Neutrophil (primary cell): ENCODE measurements at regions not wholly inside any gene's neighbourhood (a gene's known extent, or its start where the extent isn't known, plus 50 kb on each side); places are given as distances from the start of the nearest gene placed in this dataset.

ENCODE experiments used
- H3K27ac ChIP-seq: fragments of 200-600 bp; sonication (generic); 2 replicates; pipeline ENCODE4 v1.5.1; 2016; ENCODE audit warnings: mild to moderate bottlenecking, moderate library complexity
- H3K27me3 ChIP-seq: fragments of 200-600 bp; sonication (generic); 2 replicates; pipeline ENCODE4 v1.6.0; 2016; ENCODE audit warnings: mild to moderate bottlenecking
- H3K36me3 ChIP-seq: fragments of 200-600 bp; sonication (generic); 2 replicates; pipeline ENCODE4 v1.5.1; 2017
- H3K4me1 ChIP-seq, 2 experiments: fragments of 200-600 bp in 1 of 2; sonication (generic) in 1 of 2; 1 replicate in 1 of 2; 2 replicates in 1 of 2; pipeline versions ENCODE4 v1.5.1 to v1.6.1; 2013 to 2016; ENCODE audit warnings: low read depth in 1 of 2, low read length in 1 of 2, mild to moderate bottlenecking in 1 of 2, moderate library complexity in 1 of 2; ENCODE audit not compliant: control insufficient read depth in 1 of 2, insufficient read depth in 1 of 2
- H3K4me3 ChIP-seq, 2 experiments: fragments of 200-600 bp in 1 of 2; sonication (generic) in 1 of 2; 1 replicate in 1 of 2; 2 replicates in 1 of 2; pipeline ENCODE4 v1.5.1; 2013 to 2016; ENCODE audit warnings: low read depth in 1 of 2, low read length in 1 of 2, mild to moderate bottlenecking in 1 of 2, moderate library complexity in 1 of 2
- H3K9me3 ChIP-seq: fragments of 200-600 bp; sonication (generic); 2 replicates; pipeline ENCODE4 v1.5.1; 2016
- CTCF ChIP-seq: fragments of 200-600 bp; sonication (generic); IDR thresholded peaks from 2 replicates; pipeline ENCODE4 v1.5.1; 2016; ENCODE audit warnings: antibody characterized with exemption

GRCh38 chr12:92573104-92573503, 129.7 kb upstream of the PLEKHG7 start:
- H3K27me3 ChIP-seq, result no peaks in the 10 kb centered on the region
- H3K4me3 ChIP-seq, result no peak overlapping the region
- H3K36me3 ChIP-seq, result no peaks in the 10 kb centered on the region
- H3K27ac ChIP-seq, result no peak overlapping the region
- no peaks in the 10 kb centered on the region for H3K9me3 ChIP-seq
- TF ChIP-seq CTCF, result no peak
- no peaks in the 10 kb centered on the region for H3K4me1 ChIP-seq

- Histone ChIP-seq H3K27ac (no peak overlapping the region), H3K9me3 (no peaks in the 10 kb centered on the region), H3K27me3 (no peaks in the 10 kb centered on the region), H3K36me3 (no peaks in the 10 kb centered on the region), H3K4me1 (no peaks in the 10 kb centered on the region), H3K4me3 (no peak overlapping the region)
- no peak for TF ChIP-seq CTCF
Measured at GRCh38 chr12:92571844-92572543, 130.8 kb upstream of the PLEKHG7 start.

GRCh38 chr12:92571169-92571568, 131.6 kb upstream of the PLEKHG7 start:
- no peak for TF ChIP-seq CTCF
- H3K9me3 ChIP-seq, result no peaks in the 10 kb centered on the region
- no peaks in the 10 kb centered on the region for H3K4me1 ChIP-seq
- no peaks in the 10 kb centered on the region for H3K36me3 ChIP-seq
- H3K4me3 ChIP-seq, result no peak overlapping the region
- H3K27me3 ChIP-seq, result no peaks in the 10 kb centered on the region
- H3K27ac ChIP-seq, result no peak overlapping the region

GRCh38 chr12:92570056-92570753, 132.6 kb upstream of the PLEKHG7 start:
- peak; percentile 33 for TF ChIP-seq CTCF
- Histone ChIP-seq H3K27me3 (no peaks in the 10 kb centered on the region), H3K27ac (no peak overlapping the region), H3K4me3 (no peak overlapping the region), H3K4me1 (no peaks in the 10 kb centered on the region), H3K9me3 (no peaks in the 10 kb centered on the region), H3K36me3 (no peaks in the 10 kb centered on the region)

GRCh38 chr12:92568691-92569090, 134.1 kb upstream of the PLEKHG7 start:
- TF ChIP-seq CTCF, result no peak
- H3K36me3 ChIP-seq, result no peaks in the 10 kb centered on the region
- no peaks in the 10 kb centered on the region for H3K9me3 ChIP-seq
- no peak overlapping the region for H3K27ac ChIP-seq
- H3K27me3 ChIP-seq, result no peaks in the 10 kb centered on the region
- no peaks in the 10 kb centered on the region for H3K4me1 ChIP-seq
- no peak overlapping the region for H3K4me3 ChIP-seq
